Loucy (cell line): ENCODE measurements at regions not wholly inside any gene's neighbourhood (a gene's known extent, or its start where the extent isn't known, plus 50 kb on each side); places are given as distances from the start of the nearest gene placed in this dataset.

Source experiments
- H2AFZ ChIP-seq: fragments of 200-600 bp; sonication (generic); 2 replicates; pipeline ENCODE4 v1.6.0; 2016; ENCODE audit warnings: antibody characterized with exemption, mild to moderate bottlenecking, low read length, moderate library complexity
- H3F3A ChIP-seq: fragments of 200-600 bp; 2 replicates; pipeline ENCODE4 v1.6.0; 2016; ENCODE audit warnings: antibody characterized with exemption, low read depth, mild to moderate bottlenecking
- H3K27me3 ChIP-seq: fragments of 200-600 bp; sonication (generic); 2 replicates; pipeline ENCODE4 v1.6.1; 2014; ENCODE audit warnings: low read length, mild to moderate bottlenecking; ENCODE audit not compliant: insufficient read depth, poor library complexity, severe bottlenecking
- H3K36me3 ChIP-seq: fragments of 200-600 bp; sonication (generic); 2 replicates; pipeline ENCODE4 v1.6.1; 2016; ENCODE audit warnings: low read length; ENCODE audit not compliant: insufficient read depth
- H3K4me1 ChIP-seq: fragments of 200-600 bp; sonication (generic); 2 replicates; pipeline ENCODE4 v1.5.1; 2014; ENCODE audit warnings: low read length, mild to moderate bottlenecking; ENCODE audit not compliant: insufficient read depth, poor library complexity, severe bottlenecking
- H3K4me2 ChIP-seq: fragments of 200-600 bp; sonication (generic); 2 replicates; pipeline ENCODE4 v1.6.0; 2014; ENCODE audit warnings: antibody characterized with exemption, low read length, low read depth, mild to moderate bottlenecking; ENCODE audit not compliant: poor library complexity, severe bottlenecking
- H3K4me3 ChIP-seq: fragments of 200-600 bp; sonication (generic); 2 replicates; pipeline ENCODE4 v1.5.1; 2014; ENCODE audit warnings: low read length, mild to moderate bottlenecking, mixed read lengths; ENCODE audit not compliant: poor library complexity, severe bottlenecking
- H3K79me2 ChIP-seq: fragments of 200-600 bp; sonication (generic); 2 replicates; pipeline ENCODE4 v1.6.1; 2014; ENCODE audit warnings: low read length; ENCODE audit not compliant: insufficient read depth
- H3K9ac ChIP-seq: fragments of 200-600 bp; sonication (generic); 2 replicates; pipeline ENCODE4 v1.6.0; 2014; ENCODE audit warnings: mild to moderate bottlenecking, low read depth, low read length, moderate library complexity; ENCODE audit not compliant: poor library complexity, severe bottlenecking
- H3K9me2 ChIP-seq: fragments of 200-600 bp; sonication (generic); replicated peaks from 2 replicates; pipeline ENCODE4 v1.6.1; 2016; ENCODE audit warnings: low read depth, low read length, mixed read lengths
- H3K9me3 ChIP-seq: fragments of 200-600 bp; sonication (generic); 2 replicates; pipeline ENCODE4 v1.6.1; 2014; ENCODE audit warnings: mild to moderate bottlenecking, antibody characterized with exemption, low read length, low read depth; ENCODE audit not compliant: insufficient read depth
- H4K20me1 ChIP-seq: fragments of 200-600 bp; sonication (generic); 2 replicates; pipeline ENCODE4 v1.6.0; 2014; ENCODE audit warnings: antibody characterized with exemption, low read length, mild to moderate bottlenecking; ENCODE audit not compliant: insufficient read depth, poor library complexity, severe bottlenecking
- CTCF ChIP-seq: fragments of 200-600 bp; sonication (generic); conservative IDR thresholded peaks from 2 replicates; pipeline ENCODE4 v1.5.1; 2014; ENCODE audit warnings: mild to moderate bottlenecking, antibody characterized with exemption, low read length
- EZH2phosphoT487 ChIP-seq: fragments of 200-600 bp; IDR thresholded peaks from 2 replicates; pipeline ENCODE4 v1.6.1; 2018; ENCODE audit warnings: antibody characterized with exemption, mild to moderate bottlenecking, moderate library complexity, borderline replicate concordance

GRCh38 chr2:198374375-198375082 lies 570.1 kb downstream of the PLCL1 start:
- Histone ChIP-seq H3K4me2 (no peak overlapping the region), H3K9me3 (no peaks in the 10 kb centered on the region)
- TF ChIP-seq CTCF, result peak; percentile 97
- no peak for TF ChIP-seq EZH2phosphoT487

DNA sequence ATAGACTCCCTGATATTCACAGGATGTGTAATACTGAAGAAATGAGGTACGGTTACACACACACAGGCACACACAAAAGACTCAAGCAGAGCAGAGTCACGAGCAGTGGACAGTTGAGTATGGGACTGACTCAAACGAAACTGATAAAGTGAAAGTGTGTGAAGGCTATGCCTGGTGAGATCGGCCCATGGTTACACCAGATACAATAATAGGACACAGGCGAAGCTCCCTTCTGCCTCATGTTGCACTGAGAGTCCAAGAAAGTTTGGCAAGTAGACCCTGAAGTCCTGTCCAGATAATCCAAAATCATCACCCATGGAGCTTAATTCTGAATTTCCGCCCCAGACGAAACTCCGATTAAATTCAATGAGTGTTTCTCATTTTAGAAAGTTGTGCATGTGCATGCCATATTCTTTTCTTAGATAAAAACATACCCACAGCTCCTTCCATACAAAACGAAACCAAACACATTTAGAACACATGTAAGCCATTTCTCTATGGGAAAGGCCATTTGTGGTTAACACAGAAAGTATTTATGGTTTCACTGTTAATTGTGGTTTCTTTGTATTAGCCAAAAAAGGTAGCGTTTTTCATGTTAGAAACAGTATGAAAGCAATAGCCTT lies 567.6 kb downstream of the PLCL1 start:
- Histone ChIP-seq H3K4me2 (peak overlapping the region; percentile 76), H3K27me3 (no peaks in the 10 kb centered on the region), H2AFZ (peak overlapping the region; percentile 73), H3K9me3 (no peaks in the 10 kb centered on the region), H3K36me3 (no peaks in the 10 kb centered on the region), H3K4me3 (peak overlapping the region; percentile 70), H3F3A (no peaks in the 10 kb centered on the region), H3K4me1 (peaks cover 27% of the 10 kb centered on the region), H4K20me1 (no peaks in the 10 kb centered on the region), H3K9ac (peak overlapping the region; percentile 56), H3K9me2 (no peaks in the 10 kb centered on the region), H3K79me2 (no peaks in the 10 kb centered on the region)
- TF ChIP-seq CTCF (no peak), EZH2phosphoT487 (no peak)

More at GRCh38 chr2:198374375-198375082, 570.1 kb downstream of the PLCL1 start:
- H3K9ac ChIP-seq, result no peak overlapping the region
- H3K4me1 ChIP-seq, result peaks cover 27% of the 10 kb centered on the region
- no peaks in the 10 kb centered on the region for H3F3A ChIP-seq
- H2AFZ ChIP-seq, result no peak overlapping the region
- no peaks in the 10 kb centered on the region for H4K20me1 ChIP-seq
- no peak overlapping the region for H3K4me3 ChIP-seq
- no peaks in the 10 kb centered on the region for H3K27me3 ChIP-seq
- H3K9me2 ChIP-seq, result no peaks in the 10 kb centered on the region
- no peaks in the 10 kb centered on the region for H3K36me3 ChIP-seq
- H3K79me2 ChIP-seq, result no peaks in the 10 kb centered on the region

DNA sequence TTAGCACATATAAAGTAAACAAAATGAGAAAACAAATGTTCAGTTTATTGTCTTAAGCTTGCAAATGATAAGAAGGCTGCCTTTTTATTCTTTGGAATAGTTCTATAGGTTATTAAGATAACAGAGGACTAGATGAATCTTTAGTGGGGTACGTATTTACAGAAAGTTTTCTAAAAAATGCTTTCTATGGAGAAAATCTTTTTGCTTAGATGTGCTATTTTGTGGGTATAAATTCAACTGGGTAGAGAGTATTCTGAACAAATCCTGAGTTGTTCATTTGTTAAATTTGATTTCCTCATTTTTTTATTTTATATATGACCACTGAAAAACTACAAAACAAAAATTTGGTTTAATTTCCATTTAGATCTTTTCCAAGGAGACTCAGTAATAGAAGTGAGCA lies 566.9 kb downstream of the PLCL1 start:
- no peaks in the 10 kb centered on the region for H3K27me3 ChIP-seq
- no peaks in the 10 kb centered on the region for H3K9me2 ChIP-seq
- H4K20me1 ChIP-seq, result no peaks in the 10 kb centered on the region
- peak overlapping the region; percentile 73 for H2AFZ ChIP-seq
- peak overlapping the region; percentile 76 for H3K4me2 ChIP-seq
- no peaks in the 10 kb centered on the region for H3K9me3 ChIP-seq
- peaks cover 27% of the 10 kb centered on the region for H3K4me1 ChIP-seq
- H3K79me2 ChIP-seq, result no peaks in the 10 kb centered on the region
- TF ChIP-seq CTCF (no peak), EZH2phosphoT487 (no peak)
- peak overlapping the region; percentile 56 for H3K9ac ChIP-seq
- H3F3A ChIP-seq, result no peaks in the 10 kb centered on the region
- H3K4me3 ChIP-seq, result peak overlapping the region; percentile 70
- no peaks in the 10 kb centered on the region for H3K36me3 ChIP-seq
